ENCODE measurements at regions not wholly inside any gene's neighbourhood (a gene's known extent, or its start where the extent isn't known, plus 50 kb on each side); places are given as distances from the start of the nearest gene placed in this dataset.

- POLR2A ChIA-PET = no interaction called here
- CTCF ChIA-PET = interaction anchor here (0.6 to 3.6 kb wide), 3 partner anchors 28 to 75 kb away, joined by 8 to 23 read pairs (median 8); no protein-coding TSS in a partner anchor
- Histone ChIP-seq H3K27me3 (replicated peaks in 1 of 2; ENCODE audit: control insufficient read depth in 2 of 2, extremely low read depth in 1 of 2, insufficient read depth in 2 of 2, low read length in 1 of 2) (no peaks in the 10 kb centered on the region), H3K27ac (ENCODE audit: low read length) (no peak overlapping the region), H3K4me3 (ENCODE audit: control insufficient read depth in 1 of 2, extremely low read depth in 1 of 2, low read length in 1 of 2) (no peak overlapping the region), H3K9me3 (no peaks in the 10 kb centered on the region), H3K4me1 (ENCODE audit: control insufficient read depth in 1 of 2, extremely low read depth in 1 of 2, insufficient read depth in 2 of 2, low read length in 2 of 2) (no peaks in the 10 kb centered on the region), H3K36me3 (ENCODE audit: control insufficient read depth in 2 of 2, extremely low read depth in 1 of 2, insufficient read depth in 1 of 2, low read length in 1 of 2) (no peaks in the 10 kb centered on the region)
- H3K36me3 Mint-ChIP-seq = no peaks in the 10 kb centered on the region
- peaks cover 0 to 4% of the 10 kb centered on the region in 2 donors for H3K27me3 Mint-ChIP-seq
- no peaks in the 10 kb centered on the region for H3K9me3 Mint-ChIP-seq
- ATAC-seq (replicated peaks in 1 of 4) (no peak), DNase-seq (no peak)
- H3K4me1 Mint-ChIP-seq = peaks cover 0 to 14% (median 4%) of the 10 kb centered on the region in 3 donors
- no peak overlapping the region for H3K27ac Mint-ChIP-seq
- no CpG with 5 or more reads among the region's 3 CpGs for WGBS (ENCODE audit: insufficient coverage)
- H3K4me3 Mint-ChIP-seq = no peak overlapping the region
These were observed 89.9 kb downstream of the TBX19 start for GRCh38 chr1:168370586-168370985.

GRCh38 chr1:168369655-168370054 lies 89.0 kb downstream of the TBX19 start:
- H3K36me3 Mint-ChIP-seq = no peaks in the 10 kb centered on the region
- ATAC-seq (replicated peaks in 1 of 4) (no peak), DNase-seq (no peak)
- H3K27me3 Mint-ChIP-seq = peaks cover 0 to 4% of the 10 kb centered on the region in 2 donors
- no peaks in the 10 kb centered on the region for H3K27me3 ChIP-seq (replicated peaks in 1 of 2; ENCODE audit: control insufficient read depth in 2 of 2, extremely low read depth in 1 of 2, insufficient read depth in 2 of 2, low read length in 1 of 2)
- H3K4me3 ChIP-seq (ENCODE audit: control insufficient read depth in 1 of 2, extremely low read depth in 1 of 2, low read length in 1 of 2) = no peak overlapping the region
- WGBS (ENCODE audit: insufficient coverage) = 50% methylated on average over 1 of the region's 5 CpGs
- peaks cover 0 to 18% (median 8%) of the 10 kb centered on the region in 3 donors for H3K4me1 Mint-ChIP-seq
- H3K9me3 Mint-ChIP-seq = no peaks in the 10 kb centered on the region
- ChIA-PET CTCF (interaction anchor here (3.6 to 8.7 kb wide), 2 partner anchors 27 to 28 kb away, joined by 23 to 99 read pairs; no protein-coding TSS in a partner anchor), POLR2A (interaction anchor here in 1 of 2 donors (0.6 kb wide), 1 partner anchor 282 kb away, joined by 3 read pairs; no protein-coding TSS in a partner anchor)
- H3K4me1 ChIP-seq (ENCODE audit: control insufficient read depth in 1 of 2, extremely low read depth in 1 of 2, insufficient read depth in 2 of 2, low read length in 2 of 2) = no peaks in the 10 kb centered on the region
- no peaks in the 10 kb centered on the region for H3K36me3 ChIP-seq (ENCODE audit: control insufficient read depth in 2 of 2, extremely low read depth in 1 of 2, insufficient read depth in 1 of 2, low read length in 1 of 2)
- no peak overlapping the region for H3K27ac Mint-ChIP-seq
- H3K4me3 Mint-ChIP-seq = no peak overlapping the region
- no peak overlapping the region for H3K27ac ChIP-seq (ENCODE audit: low read length)
- H3K9me3 ChIP-seq = no peaks in the 10 kb centered on the region

- DNase-seq = no peak
- no peak overlapping the region for H3K4me3 Mint-ChIP-seq
- Histone ChIP-seq H3K27me3 (replicated peaks in 1 of 2; ENCODE audit: control insufficient read depth in 2 of 2, extremely low read depth in 1 of 2, insufficient read depth in 2 of 2, low read length in 1 of 2) (no peaks in the 10 kb centered on the region), H3K9me3 (no peaks in the 10 kb centered on the region), H3K27ac (ENCODE audit: low read length) (no peak overlapping the region), H3K4me1 (ENCODE audit: control insufficient read depth in 1 of 2, extremely low read depth in 1 of 2, insufficient read depth in 2 of 2, low read length in 2 of 2) (peaks cover 0 to 7% of the 10 kb centered on the region in 2 experiments), H3K4me3 (ENCODE audit: control insufficient read depth in 1 of 2, extremely low read depth in 1 of 2, low read length in 1 of 2) (no peak overlapping the region), H3K36me3 (ENCODE audit: control insufficient read depth in 2 of 2, extremely low read depth in 1 of 2, insufficient read depth in 1 of 2, low read length in 1 of 2) (no peaks in the 10 kb centered on the region)
- ChIA-PET CTCF (interaction anchor here (3.6 to 8.7 kb wide), 2 partner anchors 26 kb away, joined by 23 to 99 read pairs; no protein-coding TSS in a partner anchor), POLR2A (interaction anchor here in 1 of 2 donors (0.6 kb wide), 1 partner anchor 10 kb away, joined by 3 read pairs; no protein-coding TSS in a partner anchor)
- no peaks in the 10 kb centered on the region for H3K9me3 Mint-ChIP-seq
- H3K27me3 Mint-ChIP-seq = peaks cover 0 to 4% of the 10 kb centered on the region in 2 donors
- H3K27ac Mint-ChIP-seq = no peak overlapping the region
- peaks cover under 1 to 28% (median 10%) of the 10 kb centered on the region in 3 donors for H3K4me1 Mint-ChIP-seq
- H3K36me3 Mint-ChIP-seq = no peaks in the 10 kb centered on the region
- no CpG with 5 or more reads among the region's 1 CpG for WGBS (ENCODE audit: insufficient coverage)
- no peak for ATAC-seq (replicated peaks in 1 of 4)
These were observed 87.5 kb downstream of the TBX19 start for GRCh38 chr1:168368131-168368530.

GRCh38 chr1:168365719-168366479 lies 85.2 kb downstream of the TBX19 start:
- ChIA-PET POLR2A (interaction anchor here in 1 of 2 donors (1.1 kb wide), 1 partner anchor 23 kb away, joined by 4 read pairs; no protein-coding TSS in a partner anchor), CTCF (interaction anchor here (0.6 to 8.9 kb wide), 6 partner anchors 17 to 207 kb away, joined by 3 to 234 read pairs (median 5); no protein-coding TSS in a partner anchor)
- Histone ChIP-seq H3K27ac (ENCODE audit: low read length) (no peak overlapping the region), H3K27me3 (replicated peaks in 1 of 2; ENCODE audit: control insufficient read depth in 2 of 2, extremely low read depth in 1 of 2, insufficient read depth in 2 of 2, low read length in 1 of 2) (no peaks in the 10 kb centered on the region), H3K4me3 (ENCODE audit: control insufficient read depth in 1 of 2, extremely low read depth in 1 of 2, low read length in 1 of 2) (no peak overlapping the region), H3K9me3 (no peaks in the 10 kb centered on the region), H3K36me3 (ENCODE audit: control insufficient read depth in 2 of 2, extremely low read depth in 1 of 2, insufficient read depth in 1 of 2, low read length in 1 of 2) (no peaks in the 10 kb centered on the region), H3K4me1 (ENCODE audit: control insufficient read depth in 1 of 2, extremely low read depth in 1 of 2, insufficient read depth in 2 of 2, low read length in 2 of 2) (peaks cover 2 to 16% of the 10 kb centered on the region in 2 experiments)
- Mint-ChIP-seq H3K27ac (no peak overlapping the region), H3K4me3 (no peak overlapping the region), H3K36me3 (no peaks in the 10 kb centered on the region), H3K9me3 (no peaks in the 10 kb centered on the region), H3K4me1 (peaks cover 7 to 45% (median 32%) of the 10 kb centered on the region in 3 donors), H3K27me3 (peaks cover 0 to 4% of the 10 kb centered on the region in 2 donors)
- ATAC-seq (replicated peaks in 1 of 4) = peak in 2 of 4 experiments; percentile 32 to 36
- peak in 3 of 35 experiments; percentile 10 to 58 (median 16) for DNase-seq
- 74% methylated on average over 6 of the region's 9 CpGs for WGBS (ENCODE audit: insufficient coverage)

Measured in T-cell (primary cell).